AG10803 (cell line): ENCODE measurements at regions not wholly inside any gene's neighbourhood (a gene's known extent, or its start where the extent isn't known, plus 50 kb on each side); places are given as distances from the start of the nearest gene placed in this dataset.

ENCODE experiments used
- DNase-seq: peaks from one replicate; pipeline ENCODE4 v3.0.0; 2010; ENCODE audit warnings: low read depth
- H3K4me3 ChIP-seq: 2 replicates; pipeline ENCODE4 v1.5.1; 2011; ENCODE audit warnings: mild to moderate bottlenecking, low read length, control low read depth
- CTCF ChIP-seq: conservative IDR thresholded peaks from 2 replicates; pipeline ENCODE4 v1.5.1; 2011; ENCODE audit warnings: mild to moderate bottlenecking, low read length, control low read depth, inconsistent platforms

DNA sequence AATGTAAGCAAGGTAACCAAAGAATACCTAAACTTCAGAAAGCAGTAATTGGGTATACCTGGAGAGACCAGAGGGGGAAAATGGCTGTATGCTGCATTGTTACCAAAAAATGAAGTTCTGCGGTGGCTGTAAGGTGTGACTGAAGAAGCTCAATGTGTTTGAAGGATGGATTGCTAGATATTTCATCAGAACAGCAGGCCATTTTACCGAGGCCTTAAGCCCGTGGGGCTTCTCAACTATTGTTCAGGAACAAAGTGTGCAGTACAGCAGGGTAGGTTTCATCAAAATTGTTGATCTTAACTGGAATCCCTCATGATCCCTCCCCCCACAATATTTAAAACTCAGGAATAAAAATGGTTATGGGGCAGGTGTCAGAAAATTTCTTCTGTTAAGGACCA lies 204.0 kb upstream of the GHITM start:
- no peak for TF ChIP-seq CTCF
- no peak for DNase-seq

GRCh38 chr10:83935911-83936310 lies 203.4 kb upstream of the GHITM start:
- DNase-seq: no peak

More for the DNA sequence above, 204.0 kb upstream of the GHITM start:
- no peak overlapping the region for H3K4me3 ChIP-seq

GRCh38 chr10:83937161-83937560 lies 202.1 kb upstream of the GHITM start:
- H3K4me3 ChIP-seq: no peak overlapping the region
- no peak for TF ChIP-seq CTCF
- no peak for DNase-seq

More at GRCh38 chr10:83935911-83936310, 203.4 kb upstream of the GHITM start:
- no peak for TF ChIP-seq CTCF
- H3K4me3 ChIP-seq: no peak overlapping the region

GRCh38 chr10:83937826-83938225 lies 201.5 kb upstream of the GHITM start:
- DNase-seq: no peak
- TF ChIP-seq CTCF: no peak
- no peak overlapping the region for H3K4me3 ChIP-seq

DNA sequence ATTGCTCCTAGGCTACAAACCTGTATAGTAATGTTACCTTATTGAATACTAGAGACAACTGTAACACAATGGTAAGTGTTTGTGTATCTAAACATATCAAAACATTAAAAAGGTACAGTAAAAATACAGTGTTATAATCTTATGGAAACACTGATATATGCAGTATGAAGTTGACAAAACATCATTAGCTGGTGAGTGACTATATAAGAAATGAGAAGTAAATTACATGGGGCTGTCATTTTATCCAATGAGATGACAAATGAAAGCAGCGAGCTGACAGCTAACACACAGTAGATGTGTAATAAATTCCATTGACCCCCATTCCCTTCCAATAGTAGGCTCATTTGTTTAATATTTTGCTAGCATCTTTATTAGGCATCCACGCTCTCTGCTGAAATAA lies 198.1 kb upstream of the GHITM start:
- no peak for TF ChIP-seq CTCF

DNA sequence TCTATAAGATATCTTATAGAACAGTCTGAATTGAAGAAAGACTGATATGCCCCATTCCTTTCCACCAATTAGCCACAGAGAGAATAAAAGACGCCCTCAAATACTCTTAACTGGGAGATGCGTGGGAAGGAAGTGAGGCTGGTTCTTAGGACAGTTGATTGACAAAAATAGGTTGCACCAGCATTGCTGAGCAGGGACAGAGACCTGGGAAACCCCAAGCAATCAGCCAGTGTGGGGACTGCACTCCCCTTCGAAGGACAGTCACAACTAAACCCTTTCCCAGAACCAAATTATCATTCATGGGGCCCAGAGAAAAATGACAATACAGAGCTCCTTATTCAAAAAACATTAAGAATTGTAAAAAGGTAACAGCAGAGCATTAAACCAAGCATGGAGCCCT lies 196.9 kb upstream of the GHITM start:
- DNase-seq: no peak
- TF ChIP-seq CTCF: no peak
- no peak overlapping the region for H3K4me3 ChIP-seq

More for the DNA sequence above, 198.1 kb upstream of the GHITM start:
- H3K4me3 ChIP-seq: no peak overlapping the region
- no peak for DNase-seq

- no peak for DNase-seq
These were observed 196.3 kb upstream of the GHITM start for GRCh38 chr10:83943049-83943448.

More at GRCh38 chr10:83943049-83943448, 196.3 kb upstream of the GHITM start:
- H3K4me3 ChIP-seq: no peak overlapping the region
- no peak for TF ChIP-seq CTCF
